C4-2B (cell line): ENCODE measurements at regions not wholly inside any gene's neighbourhood (a gene's known extent, or its start where the extent isn't known, plus 50 kb on each side); places are given as distances from the start of the nearest gene placed in this dataset.

Experiments
- ZFX ChIP-seq: fragments of 450-650 bp; IDR thresholded peaks from 2 replicates; pipeline ENCODE4 v1.6.1; 2017
- TF ChIP-seq, protein P1 (sequence below): fragments of 450-650 bp; conservative IDR thresholded peaks from 2 replicates; pipeline ENCODE4 v1.5.1; 2017; ENCODE audit warnings: mild to moderate bottlenecking

DNA sequence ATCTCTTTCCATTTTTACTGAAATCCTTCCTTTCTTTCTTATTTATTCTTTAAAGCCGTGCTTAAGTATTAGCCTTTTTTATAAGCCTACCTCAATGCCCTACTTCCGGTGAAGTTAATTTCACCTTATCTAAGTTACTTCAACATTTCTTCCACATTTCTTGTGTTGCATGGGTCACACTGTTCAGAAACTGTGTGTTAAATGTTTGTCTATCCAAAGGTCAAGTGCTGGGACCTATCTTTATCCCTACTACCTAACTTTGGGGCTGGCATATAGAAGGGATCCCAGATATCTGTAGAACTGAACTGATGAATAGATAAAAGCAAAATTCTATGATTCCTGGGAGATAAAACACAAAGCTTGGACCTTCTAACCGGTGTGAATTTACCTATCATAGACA lies 332.3 kb upstream of the SATB1 start:
- TF ChIP-seq, protein P1, sequence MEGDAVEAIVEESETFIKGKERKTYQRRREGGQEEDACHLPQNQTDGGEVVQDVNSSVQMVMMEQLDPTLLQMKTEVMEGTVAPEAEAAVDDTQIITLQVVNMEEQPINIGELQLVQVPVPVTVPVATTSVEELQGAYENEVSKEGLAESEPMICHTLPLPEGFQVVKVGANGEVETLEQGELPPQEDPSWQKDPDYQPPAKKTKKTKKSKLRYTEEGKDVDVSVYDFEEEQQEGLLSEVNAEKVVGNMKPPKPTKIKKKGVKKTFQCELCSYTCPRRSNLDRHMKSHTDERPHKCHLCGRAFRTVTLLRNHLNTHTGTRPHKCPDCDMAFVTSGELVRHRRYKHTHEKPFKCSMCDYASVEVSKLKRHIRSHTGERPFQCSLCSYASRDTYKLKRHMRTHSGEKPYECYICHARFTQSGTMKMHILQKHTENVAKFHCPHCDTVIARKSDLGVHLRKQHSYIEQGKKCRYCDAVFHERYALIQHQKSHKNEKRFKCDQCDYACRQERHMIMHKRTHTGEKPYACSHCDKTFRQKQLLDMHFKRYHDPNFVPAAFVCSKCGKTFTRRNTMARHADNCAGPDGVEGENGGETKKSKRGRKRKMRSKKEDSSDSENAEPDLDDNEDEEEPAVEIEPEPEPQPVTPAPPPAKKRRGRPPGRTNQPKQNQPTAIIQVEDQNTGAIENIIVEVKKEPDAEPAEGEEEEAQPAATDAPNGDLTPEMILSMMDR = no peak
- no peak for TF ChIP-seq ZFX
